GM13977 (cell line): ENCODE measurements at regions not wholly inside any gene's neighbourhood (a gene's known extent, or its start where the extent isn't known, plus 50 kb on each side); places are given as distances from the start of the nearest gene placed in this dataset.

Source experiments
- DNase-seq: peaks from one replicate; pipeline ENCODE4 v3.0.0; 2012; ENCODE audit warnings: low spot score
- CTCF ChIP-seq: IDR thresholded peaks from 2 replicates; pipeline ENCODE4 v1.5.1; 2012; ENCODE audit warnings: mild to moderate bottlenecking, control low read depth; ENCODE audit not compliant: insufficient read depth; ENCODE audit errors: extremely low read depth, missing control alignments
- in situ Hi-C: fragments of 300-500 bp; cut with MboI; formaldehyde crosslinking; loops from one replicate; pipeline ENCODE4 v1.12.0; 2022; ENCODE audit warnings: low sequenced_read_pairs, low pct_unique_long_range_greater_than_20kb, mixed read lengths, inconsistent platforms; ENCODE audit not compliant: unreplicated experiment

DNA sequence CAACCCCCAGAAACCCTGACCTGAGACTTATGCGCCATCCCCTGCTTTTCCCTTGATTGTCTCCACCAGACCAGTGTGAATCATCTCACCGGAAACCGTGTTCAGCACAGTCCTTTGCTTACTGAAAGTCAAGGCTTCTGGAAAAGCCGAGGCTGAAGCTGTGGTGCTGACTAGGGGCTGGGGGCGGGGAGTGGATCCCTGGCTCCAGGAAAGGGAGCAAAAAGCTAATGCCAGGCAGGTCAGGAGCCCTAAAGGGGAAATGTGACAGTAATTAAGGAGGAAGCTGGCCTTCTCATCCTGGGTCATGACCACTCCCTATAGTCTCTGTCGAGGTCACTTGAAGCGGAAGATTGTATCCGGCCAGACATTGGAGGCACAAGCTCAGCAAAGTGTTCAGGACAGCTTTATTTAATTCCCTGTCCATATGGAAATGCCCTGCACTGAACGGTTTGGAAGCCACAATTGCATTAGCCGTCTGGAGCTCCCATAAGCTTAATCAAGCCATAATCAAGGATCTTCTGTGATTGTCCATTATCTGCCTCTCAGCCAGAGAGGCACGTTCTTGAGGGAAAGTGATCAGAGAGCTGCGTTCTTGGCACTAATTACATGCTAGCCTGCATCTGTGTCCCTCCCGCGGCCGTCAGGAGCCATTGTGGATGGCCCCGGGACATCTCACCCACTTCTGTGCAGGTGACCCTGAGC is 403.6 kb downstream of the RRAGC start:
- TF ChIP-seq CTCF: no peak
- in situ Hi-C loops: no loop called here

GRCh38 chr1:38454749-38455441 is 404.7 kb downstream of the RRAGC start:
- in situ Hi-C loops: no loop called here
- no peak for TF ChIP-seq CTCF
- no peak for DNase-seq

More for the DNA sequence above, 403.6 kb downstream of the RRAGC start:
- DNase-seq: no peak

DNA sequence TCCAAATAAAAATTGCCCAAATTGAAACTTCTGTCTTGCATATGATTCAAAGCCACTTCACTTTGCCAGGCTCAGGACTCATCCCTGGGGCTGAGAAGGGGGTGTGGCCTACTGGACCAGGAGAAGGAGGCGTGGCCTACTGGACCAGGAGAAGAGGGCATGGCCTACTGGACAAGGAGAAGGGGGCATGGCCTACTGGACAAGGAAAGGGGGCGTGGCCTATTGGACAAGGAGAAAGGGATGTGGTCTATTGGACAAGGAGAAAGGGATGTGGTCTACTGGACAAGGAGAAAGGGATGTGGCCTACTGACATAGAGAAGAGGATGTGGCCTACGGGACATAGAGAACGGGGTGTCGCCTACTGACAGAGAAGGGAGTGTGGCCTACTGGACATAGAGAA is 405.3 kb downstream of the RRAGC start:
- TF ChIP-seq CTCF: no peak
- no peak for DNase-seq
- in situ Hi-C loops: no loop called here

- no peak for TF ChIP-seq CTCF
- no peak for DNase-seq
- in situ Hi-C loops: no loop called here
Observed at GRCh38 chr1:38452246-38452645, 405.7 kb upstream of the POU3F1 start.

DNA sequence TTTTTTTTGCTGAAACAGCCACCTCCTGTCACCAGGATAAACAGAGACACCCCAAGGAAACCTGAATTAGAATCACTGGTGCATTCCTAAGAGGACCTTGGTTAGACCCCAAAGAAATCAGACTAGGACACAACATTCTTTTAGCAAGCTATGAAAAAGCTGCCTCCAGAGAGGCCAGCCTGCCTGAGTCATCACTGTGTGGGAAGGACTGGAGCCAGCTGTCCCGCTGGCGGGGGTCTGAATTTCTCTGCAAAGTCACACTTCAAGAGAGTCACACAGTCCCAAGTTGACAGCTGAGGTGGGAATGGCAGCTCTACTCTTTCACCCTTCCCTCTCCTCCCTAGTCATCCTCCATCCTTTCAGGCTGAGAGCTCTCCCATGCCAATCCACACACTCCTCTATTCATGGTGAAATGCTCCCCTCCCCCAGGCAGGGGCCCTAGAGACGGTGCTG is 405.0 kb upstream of the POU3F1 start:
- DNase-seq: no peak
- TF ChIP-seq CTCF: no peak
- in situ Hi-C loops: no loop called here

- no peak for DNase-seq
- no peak for TF ChIP-seq CTCF
- in situ Hi-C loops: no loop called here
Observed at GRCh38 chr1:38448893-38449292, 402.3 kb upstream of the POU3F1 start.
